ENCODE measurements at regions not wholly inside any gene's neighbourhood (a gene's known extent, or its start where the extent isn't known, plus 50 kb on each side); places are given as distances from the start of the nearest gene placed in this dataset.

- intact Hi-C loops (cut with DNase I; ENCODE audit: low total_unique reads), result no loop called here
Observed at GRCh38 chrX:42603016-42603415, 174.9 kb downstream of the PPP1R2C start.

DNA sequence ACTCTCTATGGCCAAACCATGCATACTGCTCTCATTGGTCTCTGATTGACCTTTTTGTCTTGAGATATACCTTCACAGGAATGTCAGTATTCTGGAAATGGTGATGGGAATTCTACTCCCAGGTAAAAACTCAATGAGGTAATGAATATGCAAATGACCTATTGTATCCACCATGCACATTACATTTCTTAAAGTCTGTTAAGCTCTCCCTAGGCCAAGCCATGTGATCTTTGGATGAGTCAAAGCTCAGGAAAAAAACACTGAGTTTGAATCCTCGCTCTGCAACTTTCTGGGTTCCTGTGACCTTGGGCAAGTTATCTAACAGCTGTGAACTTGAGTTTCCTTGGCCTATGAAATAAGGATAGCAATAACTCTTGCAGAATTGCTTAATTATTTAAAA, 175.4 kb downstream of the PPP1R2C start:
- TF ChIP-seq, protein P1, sequence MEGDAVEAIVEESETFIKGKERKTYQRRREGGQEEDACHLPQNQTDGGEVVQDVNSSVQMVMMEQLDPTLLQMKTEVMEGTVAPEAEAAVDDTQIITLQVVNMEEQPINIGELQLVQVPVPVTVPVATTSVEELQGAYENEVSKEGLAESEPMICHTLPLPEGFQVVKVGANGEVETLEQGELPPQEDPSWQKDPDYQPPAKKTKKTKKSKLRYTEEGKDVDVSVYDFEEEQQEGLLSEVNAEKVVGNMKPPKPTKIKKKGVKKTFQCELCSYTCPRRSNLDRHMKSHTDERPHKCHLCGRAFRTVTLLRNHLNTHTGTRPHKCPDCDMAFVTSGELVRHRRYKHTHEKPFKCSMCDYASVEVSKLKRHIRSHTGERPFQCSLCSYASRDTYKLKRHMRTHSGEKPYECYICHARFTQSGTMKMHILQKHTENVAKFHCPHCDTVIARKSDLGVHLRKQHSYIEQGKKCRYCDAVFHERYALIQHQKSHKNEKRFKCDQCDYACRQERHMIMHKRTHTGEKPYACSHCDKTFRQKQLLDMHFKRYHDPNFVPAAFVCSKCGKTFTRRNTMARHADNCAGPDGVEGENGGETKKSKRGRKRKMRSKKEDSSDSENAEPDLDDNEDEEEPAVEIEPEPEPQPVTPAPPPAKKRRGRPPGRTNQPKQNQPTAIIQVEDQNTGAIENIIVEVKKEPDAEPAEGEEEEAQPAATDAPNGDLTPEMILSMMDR (IDR thresholded peaks at IDR 0.05), result no peak
- no peaks in the 10 kb centered on the region for H3K9me3 ChIP-seq
- no peak overlapping the region for H3K4me3 ChIP-seq
- no peaks in the 10 kb centered on the region for H3K36me3 ChIP-seq
- intact Hi-C loops (cut with DNase I; ENCODE audit: low total_unique reads), result no loop called here
- no peaks in the 10 kb centered on the region for H3K4me1 ChIP-seq
- no peaks in the 10 kb centered on the region for H3K27me3 ChIP-seq
- no peak for DNase-seq
- no peak overlapping the region for H3K27ac ChIP-seq

More at GRCh38 chrX:42603016-42603415, 174.9 kb downstream of the PPP1R2C start:
- TF ChIP-seq, protein P1 (IDR thresholded peaks at IDR 0.05), result no peak
- DNase-seq, result no peak
- no peaks in the 10 kb centered on the region for H3K27me3 ChIP-seq
- no peaks in the 10 kb centered on the region for H3K36me3 ChIP-seq
- H3K9me3 ChIP-seq, result no peaks in the 10 kb centered on the region
- H3K27ac ChIP-seq, result no peak overlapping the region
- H3K4me1 ChIP-seq, result no peaks in the 10 kb centered on the region
- no peak overlapping the region for H3K4me3 ChIP-seq

- Histone ChIP-seq H3K27ac (no peak overlapping the region), H3K4me3 (no peak overlapping the region), H3K4me1 (no peaks in the 10 kb centered on the region), H3K36me3 (no peaks in the 10 kb centered on the region), H3K27me3 (no peaks in the 10 kb centered on the region), H3K9me3 (no peaks in the 10 kb centered on the region)
- TF ChIP-seq, protein P1 (IDR thresholded peaks at IDR 0.05), result no peak
- DNase-seq, result no peak
- intact Hi-C loops (cut with DNase I; ENCODE audit: low total_unique reads), result no loop called here
Observed at GRCh38 chrX:42602136-42602535, 175.8 kb downstream of the PPP1R2C start.

- DNase-seq, result no peak
- no peak overlapping the region for H3K4me3 ChIP-seq
- no peaks in the 10 kb centered on the region for H3K4me1 ChIP-seq
- TF ChIP-seq, protein P1 (IDR thresholded peaks at IDR 0.05), result no peak
- H3K9me3 ChIP-seq, result no peaks in the 10 kb centered on the region
- H3K27ac ChIP-seq, result no peak overlapping the region
- H3K36me3 ChIP-seq, result no peaks in the 10 kb centered on the region
- intact Hi-C loops (cut with DNase I; ENCODE audit: low total_unique reads), result no loop called here
- no peaks in the 10 kb centered on the region for H3K27me3 ChIP-seq
Observed at GRCh38 chrX:42597481-42597880, 180.5 kb downstream of the PPP1R2C start.

- intact Hi-C loops (cut with DNase I; ENCODE audit: low total_unique reads), result no loop called here
- Histone ChIP-seq H3K4me3 (no peak overlapping the region), H3K36me3 (no peaks in the 10 kb centered on the region), H3K27ac (no peak overlapping the region), H3K4me1 (no peaks in the 10 kb centered on the region), H3K27me3 (no peaks in the 10 kb centered on the region), H3K9me3 (peaks cover 0 to 5% (median 0%) of the 10 kb centered on the region in 3 donors)
- TF ChIP-seq, protein P1 (IDR thresholded peaks at IDR 0.05), result no peak
- no peak for DNase-seq
Observed at GRCh38 chrX:42585842-42586621, 191.9 kb downstream of the PPP1R2C start.

All from tibial artery (tissue), 4 donors.